Adrenal gland (tissue), 9 donors: ENCODE measurements at regions not wholly inside any gene's neighbourhood (a gene's known extent, or its start where the extent isn't known, plus 50 kb on each side); places are given as distances from the start of the nearest gene placed in this dataset.

ENCODE experiments used
- DNase-seq, 7 donors: peaks; one replicate each; pipeline ENCODE4 v3.0.0-alpha.2; 2019 to 2020
- H3K27ac ChIP-seq, 5 donors: fragments of 200-600 bp; sonication (generic) in 4 of 5; 1 replicate in 3 of 5; 2 replicates in 2 of 5; pipeline versions ENCODE4 v1.5.1 to v1.8.0; 2016 to 2020; ENCODE audit warnings: mild to moderate bottlenecking in 1 of 5
- H3K27me3 ChIP-seq: fragments of 200-600 bp; 2 replicates; pipeline ENCODE4 v1.8.0; 2021
- H3K36me3 ChIP-seq, 2 donors: fragments of 200-600 bp; replicated peaks in 1 of 2; 1 replicate in 1 of 2; 2 replicates in 1 of 2; pipeline versions ENCODE4 v1.5.1 to v1.8.0; 2018 to 2022
- H3K4me1 ChIP-seq, 2 donors: fragments of 200-600 bp; replicated peaks in 1 of 2; 1 replicate in 1 of 2; 2 replicates in 1 of 2; pipeline versions ENCODE4 v1.5.1 to v1.8.0; 2018 to 2021
- H3K4me3 ChIP-seq, 4 donors: fragments of 200-600 bp; sonication (generic) in 3 of 4; one replicate each; pipeline ENCODE4 v1.5.1; 2016 to 2018
- H3K9me3 ChIP-seq, 3 donors: fragments of 200-600 bp; sonication (generic) in 1 of 3; replicated peaks in 1 of 3; 1 replicate in 2 of 3; 2 replicates in 1 of 3; pipeline versions ENCODE4 v1.5.1 to v1.8.0; 2016 to 2021
- CTCF ChIP-seq, 6 experiments: fragments of 450-650 bp in 4 of 6; fragments of 200-600 bp in 2 of 6; sonication (generic) in 1 of 6; IDR thresholded peaks; 1 replicate in 5 of 6; 2 replicates in 1 of 6; pipeline versions ENCODE4 v1.5.1 to v1.8.0; 2016 to 2021; ENCODE audit warnings: antibody characterized with exemption in 6 of 6, mild to moderate bottlenecking in 2 of 6, moderate library complexity in 1 of 6
- POLR2A ChIP-seq, 2 donors: fragments of 450-650 bp; IDR thresholded peaks; one replicate each; pipeline ENCODE4 v1.6.1; 2017; ENCODE audit warnings: antibody characterized with exemption in 2 of 2, mild to moderate bottlenecking in 2 of 2, moderate library complexity in 1 of 2
- WGBS, 4 donors: extraction: QIAGEN DNeasy Blood & Tissue Kit in 2 of 4; methylation state at CpG; one replicate each; pipeline versions ENCODE4 v1.1.5 to v1.1.7; 2013 to 2017; 5-methylcytosine and 5-hydroxymethylcytosine counted together
- intact Hi-C, 2 donors: fragments of 100-400 bp; cut with DNase I; formaldehyde crosslinking; loops; one replicate each; pipeline versions ENCODE4 v1.14.1 to v1.15.0; 2022 to 2023
- donor health status: healthy with polysubstance abuse.
- donor health status: Bipolar disorder and iron deficiency.
- donor health status: DM: yes; HTN: yes; CAD: no.
- donor health status: DM: no; HTN: no; CAD: no.
- donor health status: DM: no; HTN: no; CAD: no.

GRCh38 chr5:93193431-93194347 lies 387.3 kb downstream of the NR2F1-AS1 start:
- WGBS, 4 donors = 32 to 41% (median 34%) methylated on average over 7 of the region's 7 CpGs
- intact Hi-C loops = no loop called here
- H3K27ac ChIP-seq = no peak overlapping the region

GRCh38 chr5:93192683-93193082 lies 388.3 kb downstream of the NR2F1-AS1 start:
- Histone ChIP-seq H3K36me3 (no peaks in the 10 kb centered on the region), H3K27ac (no peak overlapping the region), H3K4me1 (no peaks in the 10 kb centered on the region), H3K9me3 (no peaks in the 10 kb centered on the region), H3K27me3 (no peaks in the 10 kb centered on the region), H3K4me3 (no peak overlapping the region)
- intact Hi-C loops = no loop called here
- TF ChIP-seq POLR2A (IDR thresholded peaks at IDR 0.05) (no peak), CTCF (IDR thresholded peaks at IDR 0.05) (no peak)
- DNase-seq = no peak
- 73 to 79% (median 77%) methylated on average over 2 of the region's 2 CpGs for WGBS, 4 donors

More at GRCh38 chr5:93193431-93194347, 387.3 kb downstream of the NR2F1-AS1 start:
- H3K36me3 ChIP-seq = no peaks in the 10 kb centered on the region
- no peaks in the 10 kb centered on the region for H3K4me1 ChIP-seq
- H3K4me3 ChIP-seq = no peak overlapping the region
- DNase-seq = peak in 1 of 7 donors; percentile 21
- TF ChIP-seq POLR2A (IDR thresholded peaks at IDR 0.05) = no peak
- no peak for TF ChIP-seq CTCF (IDR thresholded peaks at IDR 0.05)
- H3K27me3 ChIP-seq = no peaks in the 10 kb centered on the region
- H3K9me3 ChIP-seq = peaks cover 0 to 2% (median 0%) of the 10 kb centered on the region in 3 donors

GRCh38 chr5:93192087-93192486 lies 388.9 kb downstream of the NR2F1-AS1 start:
- no peaks in the 10 kb centered on the region for H3K9me3 ChIP-seq
- H3K27ac ChIP-seq = no peak overlapping the region
- H3K36me3 ChIP-seq = no peaks in the 10 kb centered on the region
- H3K27me3 ChIP-seq = no peaks in the 10 kb centered on the region
- no peak for TF ChIP-seq CTCF (IDR thresholded peaks at IDR 0.05)
- TF ChIP-seq POLR2A (IDR thresholded peaks at IDR 0.05) = no peak
- no peaks in the 10 kb centered on the region for H3K4me1 ChIP-seq
- WGBS, 4 donors = 43 to 67% (median 57%) methylated on average over 2 of the region's 2 CpGs
- intact Hi-C loops = no loop called here
- no peak for DNase-seq
- H3K4me3 ChIP-seq = no peak overlapping the region

GRCh38 chr5:93191035-93191817 lies 389.8 kb downstream of the NR2F1-AS1 start:
- no peak overlapping the region for H3K4me3 ChIP-seq
- WGBS, 4 donors = 86 to 90% (median 87%) methylated on average over 11 of the region's 11 CpGs
- H3K4me1 ChIP-seq = no peaks in the 10 kb centered on the region
- no peaks in the 10 kb centered on the region for H3K27me3 ChIP-seq
- H3K36me3 ChIP-seq = no peaks in the 10 kb centered on the region
- intact Hi-C loops = no loop called here
- H3K27ac ChIP-seq = no peak overlapping the region
- no peak for DNase-seq
- H3K9me3 ChIP-seq = no peaks in the 10 kb centered on the region
- no peak for TF ChIP-seq CTCF (IDR thresholded peaks at IDR 0.05)
- TF ChIP-seq POLR2A (IDR thresholded peaks at IDR 0.05) = no peak
